ENCODE measurements at regions not wholly inside any gene's neighbourhood (a gene's known extent, or its start where the extent isn't known, plus 50 kb on each side); places are given as distances from the start of the nearest gene placed in this dataset.

GRCh38 chr11:70579316-70579955 is 181.1 kb downstream of the CTTN start:
- Mint-ChIP-seq H3K4me3 (no peak overlapping the region), H3K27ac (no peak overlapping the region), H3K27me3 (no peaks in the 10 kb centered on the region), H3K4me1 (ENCODE audit: low read depth) (peaks cover 6% of the 10 kb centered on the region), H3K9me3 (no peaks in the 10 kb centered on the region), H3K36me3 (ENCODE audit: low read depth) (no peaks in the 10 kb centered on the region)
- intact Hi-C loops (cut with micrococcal nuclease), result no loop called here

- Mint-ChIP-seq H3K27ac (no peak overlapping the region), H3K9me3 (no peaks in the 10 kb centered on the region), H3K27me3 (no peaks in the 10 kb centered on the region), H3K4me3 (no peak overlapping the region), H3K36me3 (ENCODE audit: low read depth) (no peaks in the 10 kb centered on the region), H3K4me1 (ENCODE audit: low read depth) (peaks cover 6% of the 10 kb centered on the region)
- intact Hi-C loops (cut with micrococcal nuclease), result no loop called here
Observed at GRCh38 chr11:70580036-70580805, 181.9 kb downstream of the CTTN start.

- Mint-ChIP-seq H3K9me3 (no peaks in the 10 kb centered on the region), H3K27ac (no peak overlapping the region), H3K4me3 (no peak overlapping the region), H3K36me3 (ENCODE audit: low read depth) (no peaks in the 10 kb centered on the region), H3K4me1 (ENCODE audit: low read depth) (peaks cover under 1% of the 10 kb centered on the region), H3K27me3 (peaks cover 2% of the 10 kb centered on the region)
- intact Hi-C loops (cut with micrococcal nuclease), result no loop called here
Observed at GRCh38 chr11:70581991-70582885, 183.9 kb downstream of the CTTN start.

- Mint-ChIP-seq H3K27me3 (peaks cover 2% of the 10 kb centered on the region), H3K9me3 (no peaks in the 10 kb centered on the region), H3K4me3 (no peak overlapping the region), H3K36me3 (ENCODE audit: low read depth) (no peaks in the 10 kb centered on the region), H3K4me1 (ENCODE audit: low read depth) (no peaks in the 10 kb centered on the region), H3K27ac (no peak overlapping the region)
- intact Hi-C loops (cut with micrococcal nuclease), result no loop called here
Observed at GRCh38 chr11:70582886-70583641, 184.7 kb downstream of the CTTN start.

- Mint-ChIP-seq H3K36me3 (ENCODE audit: low read depth) (no peaks in the 10 kb centered on the region), H3K4me1 (ENCODE audit: low read depth) (no peaks in the 10 kb centered on the region), H3K27ac (no peak overlapping the region), H3K9me3 (no peaks in the 10 kb centered on the region), H3K4me3 (no peak overlapping the region), H3K27me3 (peaks cover 2% of the 10 kb centered on the region)
- intact Hi-C loops (cut with micrococcal nuclease), result no loop called here
Observed at GRCh38 chr11:70583781-70584218, 185.5 kb downstream of the CTTN start.

DNA sequence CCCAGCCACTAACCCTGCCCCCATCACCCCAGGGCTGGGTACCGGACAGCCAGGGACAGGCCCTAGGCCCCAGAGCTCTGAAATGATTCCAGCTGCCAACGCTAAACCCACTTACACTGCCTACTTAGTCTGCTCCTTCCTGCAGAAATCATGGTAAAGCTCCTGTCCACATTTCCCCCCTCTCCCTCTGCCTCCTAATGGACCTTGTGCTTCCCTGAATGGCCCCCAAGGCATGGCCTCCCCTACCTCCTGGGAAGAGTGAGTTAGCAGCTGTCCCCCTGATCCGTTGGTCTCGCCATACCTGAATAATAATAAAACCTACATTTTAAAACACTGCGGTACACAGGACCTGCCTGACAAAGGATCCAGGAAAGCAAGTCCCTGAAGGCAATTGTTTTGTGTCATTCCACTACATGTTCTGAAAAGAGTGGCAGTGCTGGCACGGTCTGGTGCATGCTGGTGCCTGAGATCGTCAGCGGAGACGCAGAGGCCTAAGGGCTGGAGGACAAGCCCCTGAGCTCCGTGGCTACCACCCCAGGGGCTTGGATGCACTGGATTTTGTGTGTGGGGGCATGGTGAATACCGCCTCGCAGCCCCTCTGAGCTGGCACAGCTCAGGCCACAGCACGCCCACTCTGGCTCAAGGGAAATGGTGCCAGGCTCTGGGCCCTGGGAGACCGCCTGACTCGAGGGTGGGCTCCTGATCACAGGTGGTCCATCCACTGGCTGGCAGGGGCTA is 186.3 kb downstream of the CTTN start:
- intact Hi-C loops (cut with micrococcal nuclease), result no loop called here
- H3K36me3 Mint-ChIP-seq (ENCODE audit: low read depth), result no peaks in the 10 kb centered on the region
- peaks cover 3% of the 10 kb centered on the region for H3K27me3 Mint-ChIP-seq
- no peaks in the 10 kb centered on the region for H3K9me3 Mint-ChIP-seq
- no peaks in the 10 kb centered on the region for H3K4me1 Mint-ChIP-seq (ENCODE audit: low read depth)
- no peak overlapping the region for H3K27ac Mint-ChIP-seq
- H3K4me3 Mint-ChIP-seq, result no peak overlapping the region

GRCh38 chr11:70585236-70585545 is 186.9 kb downstream of the CTTN start:
- H3K27me3 Mint-ChIP-seq, result peaks cover 6% of the 10 kb centered on the region
- intact Hi-C loops (cut with micrococcal nuclease), result no loop called here

GRCh38 chr11:70586261-70587074 is 188.1 kb downstream of the CTTN start:
- no peak overlapping the region for H3K27ac Mint-ChIP-seq
- intact Hi-C loops (cut with micrococcal nuclease), result no loop called here
- no peaks in the 10 kb centered on the region for H3K9me3 Mint-ChIP-seq
- peaks cover 13% of the 10 kb centered on the region for H3K27me3 Mint-ChIP-seq
- H3K4me3 Mint-ChIP-seq, result no peak overlapping the region
- H3K4me1 Mint-ChIP-seq (ENCODE audit: low read depth), result no peaks in the 10 kb centered on the region
- H3K36me3 Mint-ChIP-seq (ENCODE audit: low read depth), result no peaks in the 10 kb centered on the region

More at GRCh38 chr11:70585236-70585545, 186.9 kb downstream of the CTTN start:
- no peak overlapping the region for H3K27ac Mint-ChIP-seq
- H3K9me3 Mint-ChIP-seq, result no peaks in the 10 kb centered on the region
- no peak overlapping the region for H3K4me3 Mint-ChIP-seq
- no peaks in the 10 kb centered on the region for H3K36me3 Mint-ChIP-seq (ENCODE audit: low read depth)
- H3K4me1 Mint-ChIP-seq (ENCODE audit: low read depth), result no peaks in the 10 kb centered on the region

DNA sequence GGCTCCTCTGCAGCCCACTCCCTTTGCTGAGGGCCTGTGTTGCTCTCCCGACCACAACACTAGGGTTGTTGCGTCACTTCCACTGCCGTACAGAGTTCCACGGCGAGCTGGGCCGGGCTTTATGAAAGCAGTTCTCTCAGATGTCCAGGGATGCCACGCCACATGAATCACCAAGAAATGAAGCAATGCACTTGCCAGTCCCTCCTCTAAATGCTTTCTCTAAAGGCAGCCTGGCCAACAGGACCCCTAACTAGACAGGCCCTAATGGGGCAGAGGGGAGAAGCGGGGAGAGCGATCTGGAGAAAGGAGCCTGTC is 188.7 kb downstream of the CTTN start:
- H3K9me3 Mint-ChIP-seq, result no peaks in the 10 kb centered on the region
- H3K4me1 Mint-ChIP-seq (ENCODE audit: low read depth), result no peaks in the 10 kb centered on the region
- intact Hi-C loops (cut with micrococcal nuclease), result no loop called here
- no peaks in the 10 kb centered on the region for H3K36me3 Mint-ChIP-seq (ENCODE audit: low read depth)
- no peak overlapping the region for H3K4me3 Mint-ChIP-seq
- no peak overlapping the region for H3K27ac Mint-ChIP-seq
- H3K27me3 Mint-ChIP-seq, result peaks cover 13% of the 10 kb centered on the region

- Mint-ChIP-seq H3K27ac (no peak overlapping the region), H3K27me3 (peaks cover 13% of the 10 kb centered on the region), H3K4me3 (no peak overlapping the region), H3K36me3 (ENCODE audit: low read depth) (no peaks in the 10 kb centered on the region), H3K9me3 (no peaks in the 10 kb centered on the region), H3K4me1 (ENCODE audit: low read depth) (peaks cover under 1% of the 10 kb centered on the region)
- intact Hi-C loops (cut with micrococcal nuclease), result no loop called here
Observed at GRCh38 chr11:70590356-70590991, 192.1 kb downstream of the CTTN start.

GRCh38 chr11:70592641-70593165 is 194.4 kb downstream of the CTTN start:
- H3K27me3 Mint-ChIP-seq, result peaks cover 12% of the 10 kb centered on the region
- no peaks in the 10 kb centered on the region for H3K36me3 Mint-ChIP-seq (ENCODE audit: low read depth)
- intact Hi-C loops (cut with micrococcal nuclease), result no loop called here
- H3K9me3 Mint-ChIP-seq, result no peaks in the 10 kb centered on the region
- no peak overlapping the region for H3K4me3 Mint-ChIP-seq
- no peak overlapping the region for H3K27ac Mint-ChIP-seq
- peaks cover 4% of the 10 kb centered on the region for H3K4me1 Mint-ChIP-seq (ENCODE audit: low read depth)

GRCh38 chr11:70593446-70593983 is 195.2 kb downstream of the CTTN start:
- intact Hi-C loops (cut with micrococcal nuclease), result no loop called here
- Mint-ChIP-seq H3K36me3 (ENCODE audit: low read depth) (no peaks in the 10 kb centered on the region), H3K27ac (no peak overlapping the region), H3K4me3 (no peak overlapping the region), H3K27me3 (peaks cover 12% of the 10 kb centered on the region), H3K4me1 (ENCODE audit: low read depth) (peaks cover 4% of the 10 kb centered on the region), H3K9me3 (no peaks in the 10 kb centered on the region)
